ENCODE measurements at regions not wholly inside any gene's neighbourhood (a gene's known extent, or its start where the extent isn't known, plus 50 kb on each side); places are given as distances from the start of the nearest gene placed in this dataset.
"Not testable (repeated sequence)": the region's sequence is repeated elsewhere in the genome, so short reads cannot be mapped to it uniquely, and the experiment has no call there.

- no peak for TF ChIP-seq CTCF (IDR thresholded peaks at IDR 0.05)
- TF ChIP-seq POLR2A (IDR thresholded peaks at IDR 0.05), result no peak
- H3K27me3 ChIP-seq, result no peaks in the 10 kb centered on the region
- H3K4me1 ChIP-seq, result no peaks in the 10 kb centered on the region
- no peak for DNase-seq
- no peaks in the 10 kb centered on the region for H3K9me3 ChIP-seq
- H3K4me3 ChIP-seq, result no peak overlapping the region
- H3K27ac ChIP-seq, result no peak overlapping the region
- no peaks in the 10 kb centered on the region for H3K36me3 ChIP-seq
- intact Hi-C loops (cut with DNase I; ENCODE audit: low total_unique reads), result no loop called here
Observed at GRCh38 chr6:86511962-86512361, 425.4 kb upstream of the HTR1E start.

GRCh38 chr6:86508230-86508629 is 429.1 kb upstream of the HTR1E start:
- H3K4me1 ChIP-seq, result no peaks in the 10 kb centered on the region
- intact Hi-C loops (cut with DNase I; ENCODE audit: low total_unique reads), result no loop called here

GRCh38 chr6:86502497-86502896 is 434.8 kb upstream of the HTR1E start:
- H3K36me3 ChIP-seq, result no peaks in the 10 kb centered on the region
- no peak for DNase-seq
- intact Hi-C loops (cut with DNase I; ENCODE audit: low total_unique reads), result no loop called here
- H3K4me1 ChIP-seq, result no peaks in the 10 kb centered on the region
- no peak overlapping the region for H3K4me3 ChIP-seq
- H3K27ac ChIP-seq, result no peak overlapping the region
- TF ChIP-seq CTCF (IDR thresholded peaks at IDR 0.05), result no peak
- TF ChIP-seq POLR2A (IDR thresholded peaks at IDR 0.05), result no peak
- no peaks in the 10 kb centered on the region for H3K9me3 ChIP-seq
- H3K27me3 ChIP-seq, result no peaks in the 10 kb centered on the region

More at GRCh38 chr6:86508230-86508629, 429.1 kb upstream of the HTR1E start:
- no peaks in the 10 kb centered on the region for H3K27me3 ChIP-seq
- TF ChIP-seq CTCF (IDR thresholded peaks at IDR 0.05), result no peak
- TF ChIP-seq POLR2A (IDR thresholded peaks at IDR 0.05), result no peak
- no peak overlapping the region for H3K4me3 ChIP-seq
- no peaks in the 10 kb centered on the region for H3K9me3 ChIP-seq
- no peak overlapping the region for H3K27ac ChIP-seq
- DNase-seq, result no peak
- no peaks in the 10 kb centered on the region for H3K36me3 ChIP-seq

GRCh38 chr6:86500035-86500434 is 437.3 kb upstream of the HTR1E start:
- no peak overlapping the region for H3K27ac ChIP-seq
- no peaks in the 10 kb centered on the region for H3K4me1 ChIP-seq
- H3K27me3 ChIP-seq, result no peaks in the 10 kb centered on the region
- DNase-seq, result no peak
- no peaks in the 10 kb centered on the region for H3K36me3 ChIP-seq
- no peaks in the 10 kb centered on the region for H3K9me3 ChIP-seq
- intact Hi-C loops (cut with DNase I; ENCODE audit: low total_unique reads), result no loop called here
- no peak overlapping the region for H3K4me3 ChIP-seq
- TF ChIP-seq CTCF (IDR thresholded peaks at IDR 0.05), result no peak
- TF ChIP-seq POLR2A (IDR thresholded peaks at IDR 0.05), result no peak

- H3K9me3 ChIP-seq; H3K27ac ChIP-seq; H3K27me3 ChIP-seq; DNase-seq; intact Hi-C loops (cut with DNase I; ENCODE audit: low total_unique reads); H3K36me3 ChIP-seq; H3K4me3 ChIP-seq; H3K4me1 ChIP-seq: not testable (repeated sequence)
Observed at GRCh38 chr6:86489042-86489441, 448.3 kb upstream of the HTR1E start.

GRCh38 chr6:86487660-86488221 is 449.6 kb upstream of the HTR1E start:
- Histone ChIP-seq H3K4me3 (no peak overlapping the region), H3K27ac (no peak overlapping the region), H3K4me1 (no peaks in the 10 kb centered on the region), H3K9me3 (no peaks in the 10 kb centered on the region), H3K27me3 (no peaks in the 10 kb centered on the region), H3K36me3 (no peaks in the 10 kb centered on the region)
- TF ChIP-seq CTCF (IDR thresholded peaks at IDR 0.05) (no peak), POLR2A (IDR thresholded peaks at IDR 0.05) (no peak)
- DNase-seq, result no peak
- intact Hi-C loops (cut with DNase I; ENCODE audit: low total_unique reads), result no loop called here

- H3K27me3 ChIP-seq; H3K9me3 ChIP-seq; H3K4me3 ChIP-seq; intact Hi-C loops (cut with DNase I; ENCODE audit: low total_unique reads); H3K27ac ChIP-seq; DNase-seq; H3K36me3 ChIP-seq; H3K4me1 ChIP-seq: not testable (repeated sequence)
Observed at GRCh38 chr6:86478316-86478715, 459.0 kb upstream of the HTR1E start.
